A673 (cell line): ENCODE measurements at regions not wholly inside any gene's neighbourhood (a gene's known extent, or its start where the extent isn't known, plus 50 kb on each side); places are given as distances from the start of the nearest gene placed in this dataset.

ENCODE experiments used
- BruUV-seq: library from RNA; stranded (reverse); fragments of 400-500 nt; replicated peaks from 2 replicates; lab custom pipeline; 2021; lab: Mats Ljungman, UMichigan
- CTCF ChIA-PET: fragments of 300-600 bp; sonication (Branson Sonifier 250); formaldehyde crosslinking; loops from one replicate; lab custom pipeline; 2022; ENCODE audit warnings: antibody characterized with exemption; lab: Charles Lee
- POLR2A ChIA-PET: fragments of 300-600 bp; sonication (Branson Sonifier 250); formaldehyde crosslinking; loops from one replicate; lab custom pipeline; 2022; ENCODE audit warnings: antibody characterized with exemption; ENCODE audit not compliant: low non-redundant PET; lab: Charles Lee
- DNase-seq: peaks from one replicate; pipeline ENCODE4 v3.0.0-alpha.2; 2015; ENCODE audit warnings: low spot score
- H3K27ac ChIP-seq: fragments of 200-600 bp; sonication (generic); 2 replicates; pipeline ENCODE4 v1.5.1; 2016; ENCODE audit warnings: mixed run types, low read depth, mild to moderate bottlenecking, mixed read lengths, antibody characterized with exemption, low read length; ENCODE audit not compliant: poor library complexity, severe bottlenecking
- H3K27me3 ChIP-seq: fragments of 200-600 bp; sonication (generic); replicated peaks from 2 replicates; pipeline ENCODE4 v1.6.1; 2017; ENCODE audit warnings: mixed run types, low read depth, mild to moderate bottlenecking, mixed read lengths, antibody characterized with exemption, low read length; ENCODE audit not compliant: insufficient read depth, poor library complexity
- H3K36me3 ChIP-seq: fragments of 200-600 bp; sonication (generic); 2 replicates; pipeline ENCODE4 v1.6.1; 2016; ENCODE audit warnings: mixed run types, mild to moderate bottlenecking, mixed read lengths, antibody characterized with exemption, low read length; ENCODE audit not compliant: insufficient read depth, poor library complexity, severe bottlenecking
- H3K4me1 ChIP-seq: fragments of 200-600 bp; sonication (generic); 2 replicates; pipeline ENCODE4 v1.6.1; 2017; ENCODE audit warnings: mixed run types, mild to moderate bottlenecking, mixed read lengths, antibody characterized with exemption, low read length; ENCODE audit not compliant: insufficient read depth, poor library complexity, severe bottlenecking
- H3K4me3 ChIP-seq: fragments of 200-600 bp; sonication (generic); 2 replicates; pipeline ENCODE4 v1.5.1; 2016; ENCODE audit warnings: low read depth, mixed run types, mild to moderate bottlenecking, mixed read lengths, low read length; ENCODE audit not compliant: poor library complexity, severe bottlenecking
- H3K9me3 ChIP-seq: fragments of 200-600 bp; sonication (generic); 2 replicates; pipeline ENCODE4 v1.6.1; 2016; ENCODE audit warnings: mixed run types, low read depth, mild to moderate bottlenecking, mixed read lengths, antibody characterized with exemption, low read length; ENCODE audit not compliant: poor library complexity, severe bottlenecking
- EZH2 ChIP-seq: fragments of 200-600 bp; sonication (generic); IDR thresholded peaks from 2 replicates; pipeline ENCODE4 v1.6.1; 2017; ENCODE audit warnings: borderline replicate concordance, low read depth, mild to moderate bottlenecking, mixed read lengths, antibody characterized with exemption, low read length; ENCODE audit not compliant: poor library complexity, severe bottlenecking
- intact Hi-C: fragments of 100-400 bp; cut with micrococcal nuclease; formaldehyde crosslinking; loops from one replicate; pipeline ENCODE4 v1.10.0; 2022; ENCODE audit not compliant: unreplicated experiment
- TF ChIP-seq, protein P1 (sequence below): fragments of 300-800, 200-600 bp; sonication (generic); conservative IDR thresholded peaks from 2 replicates; pipeline ENCODE4 v1.5.1; 2017; ENCODE audit warnings: low read depth, mild to moderate bottlenecking, antibody characterized with exemption, low read length, moderate library complexity, mixed read lengths

GRCh38 chr18:76757925-76758324 lies 64.4 kb upstream of the ZNF236 start:
- DNase-seq, result no peak
- no peak overlapping the region for H3K4me3 ChIP-seq
- H3K36me3 ChIP-seq, result no peaks in the 10 kb centered on the region
- H3K27ac ChIP-seq, result no peak overlapping the region
- CTCF ChIA-PET, result no interaction called here
- POLR2A ChIA-PET, result no interaction called here
- TF ChIP-seq, protein P1, sequence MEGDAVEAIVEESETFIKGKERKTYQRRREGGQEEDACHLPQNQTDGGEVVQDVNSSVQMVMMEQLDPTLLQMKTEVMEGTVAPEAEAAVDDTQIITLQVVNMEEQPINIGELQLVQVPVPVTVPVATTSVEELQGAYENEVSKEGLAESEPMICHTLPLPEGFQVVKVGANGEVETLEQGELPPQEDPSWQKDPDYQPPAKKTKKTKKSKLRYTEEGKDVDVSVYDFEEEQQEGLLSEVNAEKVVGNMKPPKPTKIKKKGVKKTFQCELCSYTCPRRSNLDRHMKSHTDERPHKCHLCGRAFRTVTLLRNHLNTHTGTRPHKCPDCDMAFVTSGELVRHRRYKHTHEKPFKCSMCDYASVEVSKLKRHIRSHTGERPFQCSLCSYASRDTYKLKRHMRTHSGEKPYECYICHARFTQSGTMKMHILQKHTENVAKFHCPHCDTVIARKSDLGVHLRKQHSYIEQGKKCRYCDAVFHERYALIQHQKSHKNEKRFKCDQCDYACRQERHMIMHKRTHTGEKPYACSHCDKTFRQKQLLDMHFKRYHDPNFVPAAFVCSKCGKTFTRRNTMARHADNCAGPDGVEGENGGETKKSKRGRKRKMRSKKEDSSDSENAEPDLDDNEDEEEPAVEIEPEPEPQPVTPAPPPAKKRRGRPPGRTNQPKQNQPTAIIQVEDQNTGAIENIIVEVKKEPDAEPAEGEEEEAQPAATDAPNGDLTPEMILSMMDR, result no peak
- TF ChIP-seq EZH2, result no peak
- no peaks in the 10 kb centered on the region for H3K9me3 ChIP-seq
- intact Hi-C loops, result no loop called here
- BruUV-seq, result no TSS peak
- H3K27me3 ChIP-seq, result no peaks in the 10 kb centered on the region
- no peaks in the 10 kb centered on the region for H3K4me1 ChIP-seq

- no peak for TF ChIP-seq EZH2
- TF ChIP-seq, protein P1, result no peak
- no TSS peak for BruUV-seq
- intact Hi-C loops, result no loop called here
- Histone ChIP-seq H3K9me3 (no peaks in the 10 kb centered on the region), H3K4me3 (no peak overlapping the region), H3K36me3 (no peaks in the 10 kb centered on the region), H3K27me3 (no peaks in the 10 kb centered on the region), H3K4me1 (no peaks in the 10 kb centered on the region), H3K27ac (no peak overlapping the region)
- CTCF ChIA-PET, result no interaction called here
- POLR2A ChIA-PET, result no interaction called here
- DNase-seq, result no peak
Observed at GRCh38 chr18:76757335-76757734, 65.0 kb upstream of the ZNF236 start.

DNA sequence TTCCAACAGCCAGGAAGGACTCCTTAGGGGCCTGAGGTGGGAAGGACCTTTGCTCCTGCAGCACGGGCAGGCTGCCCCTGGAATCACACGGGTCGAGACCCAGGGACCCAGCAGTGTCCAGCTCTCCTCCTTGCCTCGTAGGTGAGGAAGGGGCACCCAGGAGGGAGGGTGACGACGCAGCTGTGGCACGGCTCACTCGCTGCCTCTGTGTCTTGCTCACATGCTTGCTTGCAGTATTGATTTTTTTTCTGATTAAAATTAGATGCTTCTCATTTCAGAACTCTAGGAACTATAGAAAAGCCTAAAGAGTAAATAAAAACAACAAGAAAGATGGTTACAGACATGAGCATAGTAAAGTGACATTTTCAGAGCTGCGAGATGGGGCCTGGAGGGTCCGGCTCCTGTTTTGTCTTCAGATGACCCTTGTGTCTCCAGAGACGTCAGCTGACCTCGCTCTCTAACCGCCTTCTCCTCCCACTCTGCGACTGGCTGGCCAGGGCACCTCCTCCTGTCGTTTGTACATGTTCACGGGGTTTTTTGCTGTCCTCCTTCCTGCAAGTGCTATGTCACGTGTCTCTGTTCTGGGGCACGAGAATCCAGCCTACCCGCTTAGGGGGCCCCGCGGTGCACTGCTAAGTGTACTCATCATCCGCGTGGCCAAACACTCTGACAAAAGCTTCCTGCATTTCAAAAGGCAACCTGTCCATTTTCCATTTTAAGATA lies 65.7 kb upstream of the ZNF236 start:
- intact Hi-C loops, result no loop called here
- H3K9me3 ChIP-seq, result no peaks in the 10 kb centered on the region
- TF ChIP-seq, protein P1, result no peak
- TF ChIP-seq EZH2, result no peak
- H3K4me1 ChIP-seq, result no peaks in the 10 kb centered on the region
- H3K27me3 ChIP-seq, result no peaks in the 10 kb centered on the region
- CTCF ChIA-PET, result no interaction called here
- no peak for DNase-seq
- no peak overlapping the region for H3K27ac ChIP-seq
- H3K36me3 ChIP-seq, result no peaks in the 10 kb centered on the region
- POLR2A ChIA-PET, result no interaction called here
- no peak overlapping the region for H3K4me3 ChIP-seq
- no TSS peak for BruUV-seq
